ENCODE measurements at regions not wholly inside any gene's neighbourhood (a gene's known extent, or its start where the extent isn't known, plus 50 kb on each side); places are given as distances from the start of the nearest gene placed in this dataset.

DNA sequence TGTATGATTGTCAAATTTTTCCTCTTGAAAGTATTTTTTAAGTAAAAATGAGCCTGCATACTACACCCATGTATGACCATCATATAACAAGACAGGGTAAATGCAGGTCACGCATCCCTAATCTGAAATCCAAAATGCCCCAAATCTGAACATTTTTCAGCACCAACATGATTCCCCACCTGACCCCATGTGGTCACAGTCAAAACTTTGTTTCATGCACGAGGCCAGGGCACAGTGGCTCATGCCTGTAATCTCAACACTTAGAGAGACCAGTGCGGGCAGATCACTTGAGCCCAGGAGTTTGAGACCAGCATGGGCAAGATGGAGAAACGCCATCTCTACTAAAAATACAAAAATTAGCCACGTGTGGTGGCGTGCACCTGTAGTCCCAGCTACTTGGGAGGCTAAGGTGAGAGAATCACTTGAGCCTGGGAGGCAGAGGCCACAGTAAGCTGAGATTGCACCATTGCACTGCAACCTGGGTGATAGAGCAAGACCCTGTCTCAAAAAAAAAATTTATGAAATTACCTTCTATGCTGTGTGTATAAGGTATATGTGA lies 63.7 kb upstream of the NPAS1 start:
- TF ChIP-seq RAD21 (conservative IDR thresholded peaks at IDR 0.05 in 1 of 2, IDR thresholded peaks at IDR 0.05 in 1 of 2) (no peak), ESRRA (IDR thresholded peaks at IDR 0.05; ENCODE audit: borderline replicate concordance, low read length) (no peak), FOSB (CRISPR knock-in tag; IDR thresholded peaks at IDR 0.05) (no peak), POLR2A (IDR thresholded peaks at IDR 0.05; ENCODE audit: low read length) (no peak), HDAC2 (IDR thresholded peaks at IDR 0.05) (no peak)
- TF ChIP-seq, protein P1, sequence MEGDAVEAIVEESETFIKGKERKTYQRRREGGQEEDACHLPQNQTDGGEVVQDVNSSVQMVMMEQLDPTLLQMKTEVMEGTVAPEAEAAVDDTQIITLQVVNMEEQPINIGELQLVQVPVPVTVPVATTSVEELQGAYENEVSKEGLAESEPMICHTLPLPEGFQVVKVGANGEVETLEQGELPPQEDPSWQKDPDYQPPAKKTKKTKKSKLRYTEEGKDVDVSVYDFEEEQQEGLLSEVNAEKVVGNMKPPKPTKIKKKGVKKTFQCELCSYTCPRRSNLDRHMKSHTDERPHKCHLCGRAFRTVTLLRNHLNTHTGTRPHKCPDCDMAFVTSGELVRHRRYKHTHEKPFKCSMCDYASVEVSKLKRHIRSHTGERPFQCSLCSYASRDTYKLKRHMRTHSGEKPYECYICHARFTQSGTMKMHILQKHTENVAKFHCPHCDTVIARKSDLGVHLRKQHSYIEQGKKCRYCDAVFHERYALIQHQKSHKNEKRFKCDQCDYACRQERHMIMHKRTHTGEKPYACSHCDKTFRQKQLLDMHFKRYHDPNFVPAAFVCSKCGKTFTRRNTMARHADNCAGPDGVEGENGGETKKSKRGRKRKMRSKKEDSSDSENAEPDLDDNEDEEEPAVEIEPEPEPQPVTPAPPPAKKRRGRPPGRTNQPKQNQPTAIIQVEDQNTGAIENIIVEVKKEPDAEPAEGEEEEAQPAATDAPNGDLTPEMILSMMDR (IDR thresholded peaks at IDR 0.05), result no peak

Measured in A549 (cell line).